ENCODE measurements at regions not wholly inside any gene's neighbourhood (a gene's known extent, or its start where the extent isn't known, plus 50 kb on each side); places are given as distances from the start of the nearest gene placed in this dataset.

- TF ChIP-seq YY1 (IDR thresholded peaks at IDR 0.05; ENCODE audit: insufficient read depth, insufficient read length) (no peak), ZNF274 (IDR thresholded peaks at IDR 0.05; ENCODE audit: low read depth, low read length) (no peak), SUZ12 (IDR thresholded peaks at IDR 0.05; ENCODE audit: extremely low read depth, insufficient read depth, insufficient read length) (no peak)
Measured at GRCh38 chr13:62137629-62138405, 722.2 kb upstream of the PCDH20 start.
